DND-41 (cell line): ENCODE measurements at regions not wholly inside any gene's neighbourhood (a gene's known extent, or its start where the extent isn't known, plus 50 kb on each side); places are given as distances from the start of the nearest gene placed in this dataset.

Source experiments
- CTCF ChIP-seq: IDR thresholded peaks from 2 replicates; pipeline ENCODE4 v1.5.1; 2012; ENCODE audit warnings: borderline replicate concordance, low read length, moderate library complexity, mild to moderate bottlenecking; ENCODE audit not compliant: poor library complexity, severe bottlenecking; ENCODE audit errors: extremely low read depth
- EZH2 ChIP-seq: IDR thresholded peaks from 3 replicates; pipeline ENCODE4 v1.6.1; 2012; ENCODE audit warnings: borderline replicate concordance, low read depth, mild to moderate bottlenecking, moderate library complexity, low read length, inconsistent platforms; ENCODE audit not compliant: severe bottlenecking

GRCh38 chr12:127912035-127912665 is 354.8 kb upstream of the TMEM132C start:
- TF ChIP-seq EZH2 (no peak), CTCF (no peak)
